NCI-H510A (cell line): ENCODE measurements at regions not wholly inside any gene's neighbourhood (a gene's known extent, or its start where the extent isn't known, plus 50 kb on each side); places are given as distances from the start of the nearest gene placed in this dataset.
A peak's percentile ranks its signal among the peaks of the same experiment; 100 is the strongest.
"Not testable (repeated sequence)": the region's sequence is repeated elsewhere in the genome, so short reads cannot be mapped to it uniquely, and the experiment has no call there.

Experiments used
- DNase-seq: peaks from one replicate; lab custom pipeline; 2025; lab: John Stamatoyannopoulos, UW

GRCh38 chr10:22158426-22158825, 59.4 kb downstream of the EBLN1 start:
- no peak for DNase-seq

- DNase-seq = no peak
Measured at GRCh38 chr10:22156750-22157149, 61.1 kb downstream of the EBLN1 start.

DNA sequence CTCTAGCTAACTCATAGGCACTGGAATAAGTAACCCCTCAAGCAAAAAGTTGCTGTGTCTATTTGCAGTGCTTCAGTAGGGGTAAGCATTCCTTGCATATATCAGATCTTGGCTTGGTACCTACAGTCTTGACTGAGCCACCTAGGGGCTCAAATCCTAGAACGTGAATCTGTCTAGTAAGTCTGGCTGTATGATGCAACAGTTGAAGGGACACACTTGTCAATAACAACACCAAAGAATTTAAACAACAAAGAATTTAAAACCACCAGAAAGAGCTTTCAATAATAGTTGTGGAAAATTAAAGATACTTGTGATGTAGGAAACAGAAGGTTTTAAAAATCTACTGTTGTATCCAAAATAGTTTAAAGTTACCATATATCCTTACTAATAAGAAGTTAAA, 65.4 kb downstream of the EBLN1 start:
- DNase-seq = no peak

- DNase-seq = no peak
Measured at GRCh38 chr10:22150842-22151241, 67.0 kb downstream of the EBLN1 start.

- no peak for DNase-seq
Measured at GRCh38 chr10:22148961-22149360, 68.9 kb downstream of the EBLN1 start.

DNA sequence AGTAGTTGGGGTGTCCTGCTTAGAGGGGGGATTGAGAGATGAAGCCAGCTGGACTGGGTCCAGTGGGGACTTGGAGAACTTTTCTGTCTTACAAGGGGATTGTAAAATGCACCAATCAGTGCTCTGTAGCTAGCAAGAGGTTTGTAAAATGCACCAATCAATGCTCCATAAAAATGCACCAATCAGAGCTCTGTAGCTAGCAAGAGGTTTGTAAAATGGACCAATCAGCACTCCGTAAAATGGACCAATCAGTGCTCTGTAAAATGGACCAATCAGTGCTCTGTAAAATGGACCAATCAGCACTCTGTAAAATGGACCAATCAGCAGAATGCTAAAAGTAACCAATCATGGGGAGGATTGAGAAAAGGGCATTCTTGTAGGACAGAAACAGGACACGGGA, 71.9 kb downstream of the EBLN1 start:
- not testable (repeated sequence) for DNase-seq

DNA sequence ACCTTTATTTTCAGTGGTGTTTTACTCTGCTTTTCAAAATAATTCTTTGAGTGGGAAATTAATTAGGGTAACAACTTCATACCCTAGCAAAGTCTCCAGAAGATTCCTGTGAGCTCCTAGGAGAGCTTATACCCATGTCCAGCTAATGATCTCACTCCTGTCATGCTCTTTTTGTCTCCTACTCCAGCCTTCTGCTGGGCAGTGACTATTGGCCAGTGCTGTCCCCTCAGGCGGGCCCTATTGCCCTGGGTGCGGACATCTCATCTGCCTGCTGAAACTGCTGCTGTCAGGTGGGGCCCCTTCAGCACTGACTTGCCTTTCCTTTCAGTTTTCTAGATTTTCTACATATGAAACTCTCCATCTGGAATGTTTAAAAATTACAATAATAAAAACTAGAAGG, 80.3 kb downstream of the EBLN1 start:
- no peak for DNase-seq

GRCh38 chr10:22135591-22135990, 82.2 kb downstream of the EBLN1 start:
- DNase-seq = no peak

GRCh38 chr10:22133749-22134624, 83.8 kb downstream of the EBLN1 start:
- DNase-seq = no peak

- not testable (repeated sequence) for DNase-seq
Measured at GRCh38 chr10:22130824-22131223, 87.0 kb downstream of the EBLN1 start.

- not testable (repeated sequence) for DNase-seq
Measured at GRCh38 chr10:22129612-22130011, 88.2 kb downstream of the EBLN1 start.

- not testable (repeated sequence) for DNase-seq
Measured at GRCh38 chr10:22121181-22121580, 96.6 kb downstream of the EBLN1 start.

GRCh38 chr10:22120072-22120471, 97.7 kb downstream of the EBLN1 start:
- DNase-seq = not testable (repeated sequence)

- not testable (repeated sequence) for DNase-seq
Measured at GRCh38 chr10:22119575-22119974, 98.2 kb downstream of the EBLN1 start.

DNA sequence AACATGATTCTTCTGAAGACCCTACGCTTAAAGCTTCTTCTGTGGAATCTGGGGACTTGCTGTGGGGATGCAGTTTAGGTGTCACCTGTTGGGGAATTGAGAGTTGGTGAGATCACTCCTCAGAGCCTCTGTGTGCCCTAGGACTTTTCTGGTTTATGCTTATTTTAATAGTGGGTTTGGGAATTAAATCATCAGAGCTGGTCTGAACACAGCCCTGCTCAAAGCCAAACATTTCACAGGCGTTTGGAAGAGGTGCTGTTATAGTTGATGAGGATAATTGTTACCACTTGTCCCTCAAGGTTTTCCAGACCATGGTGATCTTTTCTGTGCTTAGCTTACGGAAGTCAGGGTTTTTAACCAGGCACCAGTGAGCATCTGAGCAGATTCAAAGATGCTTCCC, 106.1 kb downstream of the EBLN1 start:
- DNase-seq = no peak

GRCh38 chr10:22111260-22111659, 106.6 kb downstream of the EBLN1 start:
- no peak for DNase-seq

- DNase-seq = no peak
Measured at GRCh38 chr10:22110761-22111160, 107.1 kb downstream of the EBLN1 start.

DNA sequence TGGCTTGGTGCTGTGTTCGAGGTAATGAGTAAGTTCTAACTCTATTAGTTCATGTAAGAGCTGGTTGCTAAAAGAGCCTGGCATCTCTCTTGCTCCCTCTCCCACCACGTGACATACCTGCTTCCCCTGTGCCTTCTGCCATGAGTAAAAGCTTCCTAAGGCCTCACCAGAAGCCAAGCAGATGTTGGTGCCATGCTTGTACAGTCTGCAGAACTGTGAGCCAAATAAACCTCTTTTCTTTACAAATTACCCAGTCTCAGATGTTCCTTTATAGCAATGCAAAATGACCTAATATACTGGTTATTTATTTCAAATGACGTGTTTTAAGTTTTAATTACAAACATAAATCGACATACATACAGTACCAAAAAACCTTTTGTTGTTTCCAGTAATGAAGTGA, 101.7 kb upstream of the DNAJC1 start:
- no peak for DNase-seq

DNA sequence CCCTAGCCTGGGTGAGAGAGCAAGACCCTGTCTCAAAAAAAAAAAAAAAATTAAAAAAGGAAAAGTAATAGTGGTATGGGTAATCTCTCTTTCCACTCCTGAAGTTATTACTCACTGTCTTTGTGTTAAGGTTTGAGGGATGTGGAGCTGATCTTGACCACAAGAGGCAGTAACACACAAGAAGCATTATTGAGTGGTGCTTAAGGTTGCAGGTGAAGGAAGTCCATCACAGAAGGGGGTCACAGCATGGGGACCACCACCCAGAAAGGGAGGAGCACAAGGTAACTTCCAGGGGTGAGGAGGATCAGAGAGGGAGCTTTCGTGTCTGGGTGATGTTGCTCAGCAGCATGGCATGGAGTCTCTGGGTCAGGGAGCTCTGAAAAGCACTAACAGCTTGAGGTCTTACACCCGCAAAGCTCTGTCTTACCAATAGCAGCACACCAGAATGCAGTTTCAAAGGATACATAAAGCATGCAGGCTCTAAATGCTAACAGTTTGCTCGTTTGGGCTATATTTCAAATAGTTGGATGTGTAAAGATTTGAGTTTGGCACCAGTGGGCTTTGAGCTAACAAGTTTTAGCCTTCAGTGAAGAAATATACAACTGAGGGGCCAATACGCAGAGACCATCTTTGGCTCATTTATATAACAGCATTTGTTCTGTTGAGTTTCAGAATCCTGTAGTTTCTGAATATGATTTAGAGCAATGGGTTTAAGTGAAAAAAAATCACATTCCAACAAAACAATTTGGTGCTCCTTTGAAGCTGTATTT, 100.4 kb upstream of the DNAJC1 start:
- no peak for DNase-seq

GRCh38 chr10:22097696-22098095, 94.2 kb upstream of the DNAJC1 start:
- DNase-seq = no peak

- not testable (repeated sequence) for DNase-seq
Measured at GRCh38 chr10:22091260-22091659, 87.7 kb upstream of the DNAJC1 start.

DNA sequence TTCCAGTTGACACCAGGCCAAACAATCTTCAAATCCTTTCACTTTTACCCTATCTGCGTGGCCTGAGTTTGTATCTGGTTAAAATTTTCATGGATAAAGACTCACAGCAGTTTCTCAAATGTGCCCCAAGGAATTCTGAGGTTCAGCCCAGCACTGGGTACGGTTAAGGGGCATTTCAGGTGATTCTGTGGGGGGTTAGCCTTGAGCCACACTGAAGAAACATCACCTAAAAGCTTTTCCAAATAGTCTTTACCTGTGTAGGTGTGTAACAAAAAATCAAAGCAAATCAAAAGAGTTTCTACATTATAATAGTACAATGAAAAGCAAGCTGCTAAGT, 83.8 kb upstream of the DNAJC1 start:
- no peak for DNase-seq

DNA sequence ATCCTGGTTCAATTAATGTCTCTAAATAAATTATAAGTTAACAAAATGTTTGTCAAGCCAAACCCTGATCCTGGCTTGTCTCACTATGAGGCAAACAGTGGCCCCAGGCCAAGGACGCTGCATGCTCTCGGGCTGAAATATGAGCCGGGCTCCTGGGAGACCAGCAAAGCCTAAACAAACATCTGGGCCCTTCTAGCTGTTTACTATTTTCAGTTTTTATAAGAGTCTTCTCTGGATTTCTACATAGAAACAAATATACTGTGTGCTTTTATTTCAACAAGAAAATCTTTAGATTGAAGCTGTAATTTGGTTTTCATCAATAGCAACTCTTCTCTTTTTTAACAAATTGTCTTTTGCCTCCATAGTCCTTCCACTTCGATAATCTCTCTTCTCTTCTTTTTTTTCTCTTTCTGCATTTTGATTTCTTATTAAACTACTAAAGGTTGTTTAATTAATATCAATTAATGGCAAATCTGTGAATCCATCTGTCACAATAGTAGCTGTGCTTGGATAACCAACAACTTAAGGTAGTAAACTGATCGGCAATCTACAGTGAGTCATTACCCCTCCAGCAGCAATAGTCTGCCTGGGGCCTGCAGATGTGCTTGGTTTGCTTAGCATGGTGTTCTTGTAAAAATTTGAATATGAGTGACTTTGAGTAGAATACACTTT, 83.3 kb upstream of the DNAJC1 start:
- peak; percentile 41 for DNase-seq
